ENCODE measurements at regions not wholly inside any gene's neighbourhood (a gene's known extent, or its start where the extent isn't known, plus 50 kb on each side); places are given as distances from the start of the nearest gene placed in this dataset.

DNA sequence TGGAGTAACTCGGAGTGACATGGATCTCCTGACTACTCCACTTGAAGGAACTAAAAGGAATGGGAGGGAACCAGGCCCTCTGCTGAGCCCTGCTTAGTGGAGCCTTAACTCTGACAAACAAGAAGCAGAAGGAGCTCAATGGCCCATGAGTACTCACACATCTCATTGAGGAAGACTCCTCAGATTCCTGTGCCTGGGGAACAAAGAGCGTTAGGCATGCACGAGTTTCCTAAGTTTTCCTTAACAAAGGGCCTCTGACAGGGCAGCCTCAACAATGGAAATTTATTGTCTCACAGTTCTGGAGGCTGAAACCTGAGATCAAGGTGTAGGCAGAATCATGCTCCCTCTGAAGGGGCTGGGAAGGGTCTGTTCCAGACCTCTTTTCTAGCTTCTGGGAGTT lies 185.7 kb upstream of the NTF3 start:
- no peak overlapping the region for H3K27ac Mint-ChIP-seq (ENCODE audit: unreplicated experiment)
- DNase-seq (ENCODE audit: low spot score): no peak
- TF ChIP-seq, protein P1, sequence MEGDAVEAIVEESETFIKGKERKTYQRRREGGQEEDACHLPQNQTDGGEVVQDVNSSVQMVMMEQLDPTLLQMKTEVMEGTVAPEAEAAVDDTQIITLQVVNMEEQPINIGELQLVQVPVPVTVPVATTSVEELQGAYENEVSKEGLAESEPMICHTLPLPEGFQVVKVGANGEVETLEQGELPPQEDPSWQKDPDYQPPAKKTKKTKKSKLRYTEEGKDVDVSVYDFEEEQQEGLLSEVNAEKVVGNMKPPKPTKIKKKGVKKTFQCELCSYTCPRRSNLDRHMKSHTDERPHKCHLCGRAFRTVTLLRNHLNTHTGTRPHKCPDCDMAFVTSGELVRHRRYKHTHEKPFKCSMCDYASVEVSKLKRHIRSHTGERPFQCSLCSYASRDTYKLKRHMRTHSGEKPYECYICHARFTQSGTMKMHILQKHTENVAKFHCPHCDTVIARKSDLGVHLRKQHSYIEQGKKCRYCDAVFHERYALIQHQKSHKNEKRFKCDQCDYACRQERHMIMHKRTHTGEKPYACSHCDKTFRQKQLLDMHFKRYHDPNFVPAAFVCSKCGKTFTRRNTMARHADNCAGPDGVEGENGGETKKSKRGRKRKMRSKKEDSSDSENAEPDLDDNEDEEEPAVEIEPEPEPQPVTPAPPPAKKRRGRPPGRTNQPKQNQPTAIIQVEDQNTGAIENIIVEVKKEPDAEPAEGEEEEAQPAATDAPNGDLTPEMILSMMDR (IDR thresholded peaks at IDR 0.05; ENCODE audit: unreplicated experiment): no peak
- no peak overlapping the region for H3K4me3 Mint-ChIP-seq (ENCODE audit: unreplicated experiment)
- H3K4me1 Mint-ChIP-seq (ENCODE audit: unreplicated experiment): peaks cover 5% of the 10 kb centered on the region
- H3K9me3 Mint-ChIP-seq (ENCODE audit: unreplicated experiment): no peaks in the 10 kb centered on the region
- H3K27me3 Mint-ChIP-seq (ENCODE audit: unreplicated experiment): no peaks in the 10 kb centered on the region
- no peaks in the 10 kb centered on the region for H3K36me3 Mint-ChIP-seq (ENCODE audit: low read depth, unreplicated experiment)

DNA sequence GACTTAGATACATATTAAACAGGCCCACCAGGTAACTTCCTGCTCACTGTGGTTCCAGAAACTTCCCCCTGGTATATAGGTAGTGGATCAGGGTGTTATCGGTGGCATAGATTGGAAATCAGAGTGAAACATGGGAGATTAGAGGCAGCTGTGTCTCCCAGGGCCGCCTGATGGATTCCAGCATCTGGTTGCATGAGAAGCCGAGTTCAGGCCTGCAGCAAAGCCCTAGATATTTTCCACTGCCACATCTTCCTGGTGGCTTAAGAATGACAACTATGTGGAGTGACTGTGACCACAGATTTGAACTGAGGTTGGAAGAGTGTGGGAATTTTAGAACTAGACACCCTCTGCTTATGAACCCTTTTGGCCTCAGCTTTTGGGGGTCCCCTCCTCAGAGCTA lies 184.8 kb upstream of the NTF3 start:
- Mint-ChIP-seq H3K27me3 (ENCODE audit: unreplicated experiment) (no peaks in the 10 kb centered on the region), H3K4me3 (ENCODE audit: unreplicated experiment) (no peak overlapping the region), H3K27ac (ENCODE audit: unreplicated experiment) (no peak overlapping the region), H3K4me1 (ENCODE audit: unreplicated experiment) (peaks cover 5% of the 10 kb centered on the region), H3K36me3 (ENCODE audit: low read depth, unreplicated experiment) (no peaks in the 10 kb centered on the region), H3K9me3 (ENCODE audit: unreplicated experiment) (no peaks in the 10 kb centered on the region)
- no peak for DNase-seq (ENCODE audit: low spot score)
- TF ChIP-seq, protein P1 (IDR thresholded peaks at IDR 0.05; ENCODE audit: unreplicated experiment): no peak

DNA sequence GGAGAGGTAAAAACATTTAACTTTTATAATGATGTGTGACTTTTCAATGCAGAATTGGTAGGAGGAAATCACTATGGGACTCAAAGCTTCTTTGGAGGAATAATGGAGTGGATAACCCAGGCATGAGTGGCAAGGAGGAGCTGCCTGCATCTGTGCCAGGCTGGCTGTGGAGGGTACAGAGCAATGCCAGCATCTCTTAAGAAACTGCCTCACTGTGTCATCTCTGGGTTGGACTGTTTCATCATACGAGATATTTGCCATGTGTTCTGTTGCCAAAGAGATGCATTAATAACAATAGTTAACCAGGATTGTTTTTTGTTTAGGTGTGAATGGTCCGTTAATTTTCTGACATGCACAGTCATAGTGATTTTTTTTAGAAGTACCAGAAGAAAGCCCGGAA lies 183.7 kb upstream of the NTF3 start:
- H3K27me3 Mint-ChIP-seq (ENCODE audit: unreplicated experiment): no peaks in the 10 kb centered on the region
- H3K36me3 Mint-ChIP-seq (ENCODE audit: low read depth, unreplicated experiment): no peaks in the 10 kb centered on the region
- TF ChIP-seq, protein P1 (IDR thresholded peaks at IDR 0.05; ENCODE audit: unreplicated experiment): no peak
- H3K27ac Mint-ChIP-seq (ENCODE audit: unreplicated experiment): no peak overlapping the region
- H3K9me3 Mint-ChIP-seq (ENCODE audit: unreplicated experiment): no peaks in the 10 kb centered on the region
- H3K4me1 Mint-ChIP-seq (ENCODE audit: unreplicated experiment): peaks cover 5% of the 10 kb centered on the region
- no peak for DNase-seq (ENCODE audit: low spot score)
- no peak overlapping the region for H3K4me3 Mint-ChIP-seq (ENCODE audit: unreplicated experiment)

DNA sequence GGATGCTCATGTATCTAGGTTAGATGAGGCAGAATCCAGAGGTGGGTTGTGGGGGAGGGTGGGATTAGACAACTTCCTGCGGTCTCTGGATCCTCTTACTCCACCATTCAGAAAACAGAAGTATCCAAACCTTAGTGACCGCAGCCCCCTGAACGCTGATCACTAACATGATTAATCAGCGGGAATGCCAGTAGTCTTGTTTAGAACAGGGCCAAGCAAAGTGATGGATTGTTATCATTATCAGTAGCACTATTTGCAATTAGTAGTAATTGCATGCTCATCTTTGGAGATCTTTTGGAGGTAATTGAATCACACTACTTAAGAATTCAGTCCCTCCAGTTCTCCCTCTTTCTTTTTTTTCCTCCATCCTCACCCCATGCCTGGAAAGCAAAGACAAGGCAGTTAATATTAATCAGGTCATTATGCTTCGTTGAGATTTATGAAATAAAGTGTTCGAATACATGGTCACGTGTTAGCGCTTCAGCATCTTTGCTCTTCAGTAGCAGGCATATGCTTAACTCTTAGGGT lies 182.8 kb upstream of the NTF3 start:
- no peak for DNase-seq (ENCODE audit: low spot score)
- Mint-ChIP-seq H3K27ac (ENCODE audit: unreplicated experiment) (no peak overlapping the region), H3K36me3 (ENCODE audit: low read depth, unreplicated experiment) (no peaks in the 10 kb centered on the region), H3K4me1 (ENCODE audit: unreplicated experiment) (peaks cover 5% of the 10 kb centered on the region), H3K9me3 (ENCODE audit: unreplicated experiment) (no peaks in the 10 kb centered on the region), H3K27me3 (ENCODE audit: unreplicated experiment) (no peaks in the 10 kb centered on the region), H3K4me3 (ENCODE audit: unreplicated experiment) (no peak overlapping the region)
- TF ChIP-seq, protein P1 (IDR thresholded peaks at IDR 0.05; ENCODE audit: unreplicated experiment): no peak

DNA sequence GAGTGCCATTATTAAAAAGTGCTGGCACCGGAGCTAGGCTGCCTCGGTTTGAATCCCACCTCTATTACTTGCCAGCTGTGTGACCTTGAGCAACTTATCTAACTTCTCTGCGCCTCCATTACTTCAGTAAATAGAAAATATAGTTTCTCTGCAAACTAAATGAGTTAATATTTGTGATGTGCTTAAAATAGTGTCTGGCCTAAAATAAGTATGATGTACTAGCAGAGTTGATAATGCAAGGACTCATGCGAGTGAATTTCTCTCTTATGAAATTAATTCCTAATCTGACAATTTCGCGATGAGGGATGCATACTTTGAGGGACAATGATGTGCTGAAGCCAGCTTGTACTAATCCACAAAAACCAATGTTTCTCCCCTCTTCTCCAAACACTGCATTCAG lies 180.8 kb upstream of the NTF3 start:
- DNase-seq (ENCODE audit: low spot score): no peak
- Mint-ChIP-seq H3K36me3 (ENCODE audit: low read depth, unreplicated experiment) (no peaks in the 10 kb centered on the region), H3K9me3 (ENCODE audit: unreplicated experiment) (no peaks in the 10 kb centered on the region), H3K27ac (ENCODE audit: unreplicated experiment) (no peak overlapping the region), H3K27me3 (ENCODE audit: unreplicated experiment) (no peaks in the 10 kb centered on the region), H3K4me1 (ENCODE audit: unreplicated experiment) (peaks cover 1% of the 10 kb centered on the region), H3K4me3 (ENCODE audit: unreplicated experiment) (no peak overlapping the region)
- TF ChIP-seq, protein P1 (IDR thresholded peaks at IDR 0.05; ENCODE audit: unreplicated experiment): no peak
